Endodermal cell (in vitro differentiated cells): ENCODE measurements at regions not wholly inside any gene's neighbourhood (a gene's known extent, or its start where the extent isn't known, plus 50 kb on each side); places are given as distances from the start of the nearest gene placed in this dataset.

Experiments used
- DNase-seq: peaks from one replicate; pipeline ENCODE4 v3.0.0-alpha.2; 2017
- H3K27ac ChIP-seq: 2 replicates; pipeline ENCODE4 v1.5.1; 2013; ENCODE audit warnings: mild to moderate bottlenecking, low read depth, low read length, moderate library complexity
- H3K27me3 ChIP-seq: 2 replicates; pipeline ENCODE4 v1.6.1; 2013; ENCODE audit warnings: mild to moderate bottlenecking, low read length, moderate library complexity; ENCODE audit not compliant: insufficient read depth, control insufficient read depth, poor library complexity, severe bottlenecking
- H3K36me3 ChIP-seq: 2 replicates; pipeline ENCODE4 v1.7.0; 2013; ENCODE audit warnings: mild to moderate bottlenecking, low read length, moderate library complexity; ENCODE audit not compliant: control insufficient read depth, insufficient read depth
- H3K4me1 ChIP-seq: one replicate; pipeline ENCODE4 v1.7.0; 2013; ENCODE audit warnings: low read length; ENCODE audit not compliant: control insufficient read depth, insufficient read depth
- H3K4me3 ChIP-seq: 2 replicates; pipeline ENCODE4 v1.5.1; 2013; ENCODE audit warnings: mild to moderate bottlenecking, low read length, moderate library complexity
- H3K9ac ChIP-seq: 2 replicates; pipeline ENCODE4 v1.6.1; 2013; ENCODE audit warnings: mild to moderate bottlenecking, low read length, moderate library complexity; ENCODE audit not compliant: poor library complexity, severe bottlenecking; ENCODE audit errors: extremely low read depth
- H3K9me3 ChIP-seq: 2 replicates; pipeline ENCODE4 v1.6.1; 2013; ENCODE audit warnings: mild to moderate bottlenecking, low read length, moderate library complexity; ENCODE audit not compliant: control insufficient read depth
- H3K27ac Mint-ChIP-seq: 2 replicates; pipeline ENCODE4 v1.8.0; 2020; ENCODE audit warnings: mixed read lengths
- H3K27me3 Mint-ChIP-seq: 2 replicates; pipeline ENCODE4 v1.8.0; 2021; ENCODE audit warnings: mild to moderate bottlenecking, mixed read lengths; ENCODE audit not compliant: insufficient read depth
- H3K36me3 Mint-ChIP-seq: 2 replicates; pipeline ENCODE4 v1.8.0; 2020; ENCODE audit warnings: low read depth, mixed read lengths
- H3K4me1 Mint-ChIP-seq: 2 replicates; pipeline ENCODE4 v1.8.0; 2020; ENCODE audit warnings: mixed read lengths
- H3K4me3 Mint-ChIP-seq: 2 replicates; pipeline ENCODE4 v1.8.0; 2020; ENCODE audit warnings: mild to moderate bottlenecking, moderate library complexity, mixed read lengths
- H3K9me3 Mint-ChIP-seq: 2 replicates; pipeline ENCODE4 v1.8.0; 2020; ENCODE audit warnings: mild to moderate bottlenecking, mixed read lengths
- CTCF ChIP-seq: fragments of 200-600 bp; sonication (generic); conservative IDR thresholded peaks from 2 replicates; pipeline ENCODE4 v1.5.0; 2021; ENCODE audit warnings: antibody characterized with exemption, mild to moderate bottlenecking
- WGBS, 2 experiments: methylation state at CpG; one replicate each; pipeline versions ENCODE4 v1.1.5 to v1.1.7; 2013; ENCODE audit warnings: missing lambda C conversion rate in 2 of 2, mixed read lengths in 1 of 2; ENCODE audit not compliant: insufficient coverage in 1 of 2, insufficient read length in 1 of 2; 5-methylcytosine and 5-hydroxymethylcytosine counted together

- H3K4me3 Mint-ChIP-seq = no peak overlapping the region
- Histone ChIP-seq H3K4me1 (peaks cover 6% of the 10 kb centered on the region), H3K4me3 (no peak overlapping the region), H3K27me3 (no peaks in the 10 kb centered on the region), H3K36me3 (no peaks in the 10 kb centered on the region), H3K27ac (no peak overlapping the region), H3K9ac (no peak overlapping the region), H3K9me3 (no peaks in the 10 kb centered on the region)
- H3K36me3 Mint-ChIP-seq = no peaks in the 10 kb centered on the region
- peaks cover 3% of the 10 kb centered on the region for H3K9me3 Mint-ChIP-seq
- no peak for TF ChIP-seq CTCF
- no peaks in the 10 kb centered on the region for H3K27me3 Mint-ChIP-seq
- H3K27ac Mint-ChIP-seq = no peak overlapping the region
- peaks cover 21% of the 10 kb centered on the region for H3K4me1 Mint-ChIP-seq
- no peak for DNase-seq
These were observed 481.1 kb upstream of the RORB start for GRCh38 chr9:74016004-74016403.

GRCh38 chr9:74025402-74025925, 471.7 kb upstream of the RORB start:
- no peaks in the 10 kb centered on the region for H3K27me3 Mint-ChIP-seq
- Histone ChIP-seq H3K4me1 (peaks cover 6% of the 10 kb centered on the region), H3K4me3 (no peak overlapping the region), H3K36me3 (no peaks in the 10 kb centered on the region), H3K27ac (no peak overlapping the region), H3K27me3 (no peaks in the 10 kb centered on the region), H3K9me3 (no peaks in the 10 kb centered on the region), H3K9ac (no peak overlapping the region)
- H3K4me1 Mint-ChIP-seq = peaks cover 5% of the 10 kb centered on the region
- H3K9me3 Mint-ChIP-seq = no peaks in the 10 kb centered on the region
- H3K27ac Mint-ChIP-seq = no peak overlapping the region
- TF ChIP-seq CTCF = no peak
- 71 to 93% methylated on average over 2 to 3 of the region's 4 CpGs for WGBS, 2 experiments
- H3K4me3 Mint-ChIP-seq = no peak overlapping the region
- no peaks in the 10 kb centered on the region for H3K36me3 Mint-ChIP-seq
- no peak for DNase-seq

- 63 to 70% methylated on average over 2 of the region's 2 CpGs for WGBS, 2 experiments
- no peaks in the 10 kb centered on the region for H3K36me3 Mint-ChIP-seq
- H3K4me3 Mint-ChIP-seq = no peak overlapping the region
- H3K27ac Mint-ChIP-seq = no peak overlapping the region
- Histone ChIP-seq H3K9me3 (no peaks in the 10 kb centered on the region), H3K27me3 (no peaks in the 10 kb centered on the region), H3K36me3 (no peaks in the 10 kb centered on the region), H3K9ac (no peak overlapping the region), H3K27ac (no peak overlapping the region), H3K4me1 (peaks cover 7% of the 10 kb centered on the region), H3K4me3 (no peak overlapping the region)
- H3K4me1 Mint-ChIP-seq = peaks cover 21% of the 10 kb centered on the region
- DNase-seq = no peak
- no peaks in the 10 kb centered on the region for H3K27me3 Mint-ChIP-seq
- no peaks in the 10 kb centered on the region for H3K9me3 Mint-ChIP-seq
- no peak for TF ChIP-seq CTCF
These were observed 464.7 kb upstream of the RORB start for GRCh38 chr9:74032421-74032820.
